Dendritic cell treated with granulocyte-macrophage colony-stimulating factor and Interleukin-4, amounts not matched to agents 40 ng/mL and 50 ng/mL, for 4 days (primary cell): ENCODE measurements at regions not wholly inside any gene's neighbourhood (a gene's known extent, or its start where the extent isn't known, plus 50 kb on each side); places are given as distances from the start of the nearest gene placed in this dataset.
"Not testable (repeated sequence)": the region's sequence is repeated elsewhere in the genome, so short reads cannot be mapped to it uniquely, and the experiment has no call there.

ENCODE experiments used
- H3K27ac Mint-ChIP-seq: one replicate; pipeline ENCODE4 v1.8.0; 2022; ENCODE audit warnings: mild to moderate bottlenecking, mixed read lengths
- H3K27me3 Mint-ChIP-seq: one replicate; pipeline ENCODE4 v1.8.0; 2022; ENCODE audit warnings: mild to moderate bottlenecking, mixed read lengths
- H3K36me3 Mint-ChIP-seq: one replicate; pipeline ENCODE4 v1.8.0; 2022; ENCODE audit warnings: low read depth, mixed read lengths
- H3K4me1 Mint-ChIP-seq: one replicate; pipeline ENCODE4 v1.8.0; 2022; ENCODE audit warnings: low read depth, mixed read lengths
- H3K4me3 Mint-ChIP-seq: one replicate; pipeline ENCODE4 v1.8.0; 2022; ENCODE audit warnings: mild to moderate bottlenecking, moderate library complexity, mixed read lengths
- H3K9me3 Mint-ChIP-seq: one replicate; pipeline ENCODE4 v1.8.0; 2022; ENCODE audit warnings: mixed read lengths
- intact Hi-C: fragments of 100-400 bp; cut with micrococcal nuclease; formaldehyde crosslinking; loops from one replicate; pipeline ENCODE4 v1.15.0; 2022

- H3K9me3 Mint-ChIP-seq, H3K27me3 Mint-ChIP-seq, H3K4me1 Mint-ChIP-seq, intact Hi-C loops, H3K36me3 Mint-ChIP-seq: not testable (repeated sequence)
- Mint-ChIP-seq H3K4me3 (peak overlapping the region; percentile 23), H3K27ac (peak overlapping the region; percentile 74)
Measured at GRCh38 chr2:87511195-87511778, 236.6 kb upstream of the PLGLB2 start.

DNA sequence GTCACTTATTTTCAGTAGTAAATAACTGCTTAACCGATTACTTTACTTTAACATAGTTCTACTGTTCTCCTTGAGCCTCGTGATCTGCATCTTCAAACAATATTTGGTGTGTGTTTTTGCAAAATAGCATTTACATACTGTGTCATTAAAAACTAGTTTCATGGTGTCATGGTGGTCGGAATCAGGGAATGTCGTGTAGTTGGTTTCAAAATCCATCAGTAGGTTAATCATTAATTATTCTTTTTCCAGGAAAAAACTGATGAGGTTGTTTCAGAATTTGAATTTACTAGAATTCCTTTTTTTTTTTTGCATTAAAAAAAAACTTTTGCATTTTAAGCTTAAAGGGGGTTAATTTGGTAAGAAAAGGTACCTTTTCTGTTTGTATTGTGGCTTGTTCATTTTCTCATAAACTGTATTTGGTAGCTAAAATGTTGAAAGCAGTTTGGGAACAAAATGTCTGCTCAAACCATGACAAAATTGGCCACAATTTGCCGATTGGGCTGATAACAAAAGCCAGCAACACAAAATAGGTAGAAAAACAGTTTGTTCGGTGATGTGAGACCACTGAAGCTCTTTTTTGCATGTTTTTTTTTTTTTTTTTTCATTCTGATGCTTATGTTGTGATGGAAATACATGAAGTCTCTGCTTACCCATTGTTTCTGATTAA lies 234.9 kb upstream of the PLGLB2 start:
- H3K4me3 Mint-ChIP-seq, H3K27me3 Mint-ChIP-seq, intact Hi-C loops, H3K27ac Mint-ChIP-seq, H3K36me3 Mint-ChIP-seq, H3K9me3 Mint-ChIP-seq: not testable (repeated sequence)
- peaks cover 15% of the 10 kb centered on the region for H3K4me1 Mint-ChIP-seq

- H3K9me3 Mint-ChIP-seq, H3K36me3 Mint-ChIP-seq, H3K27me3 Mint-ChIP-seq, intact Hi-C loops, H3K4me3 Mint-ChIP-seq, H3K27ac Mint-ChIP-seq: not testable (repeated sequence)
- H3K4me1 Mint-ChIP-seq, result peaks cover 23% of the 10 kb centered on the region
Measured at GRCh38 chr2:87514034-87514433, 233.9 kb upstream of the PLGLB2 start.

DNA sequence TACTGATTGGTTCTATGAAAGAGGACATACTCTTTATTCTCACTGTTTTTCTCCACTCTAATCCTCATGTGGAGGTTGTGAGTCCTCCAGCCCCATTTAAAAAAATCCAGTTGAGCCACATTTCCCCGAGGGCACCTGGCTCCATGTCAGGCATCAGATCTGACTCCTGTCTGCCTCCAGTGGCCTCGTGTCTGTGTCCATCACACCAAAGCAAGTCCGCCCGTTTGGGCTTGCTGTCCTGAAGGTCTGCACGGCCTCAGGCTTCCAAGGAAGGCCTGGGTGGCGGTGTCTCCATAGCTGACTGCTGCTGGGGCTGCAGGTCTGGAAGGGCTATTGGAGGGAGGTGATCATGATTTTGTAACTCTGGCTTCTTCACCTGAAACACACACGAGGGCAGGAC lies 233.4 kb upstream of the PLGLB2 start:
- intact Hi-C loops, result not testable (repeated sequence)

DNA sequence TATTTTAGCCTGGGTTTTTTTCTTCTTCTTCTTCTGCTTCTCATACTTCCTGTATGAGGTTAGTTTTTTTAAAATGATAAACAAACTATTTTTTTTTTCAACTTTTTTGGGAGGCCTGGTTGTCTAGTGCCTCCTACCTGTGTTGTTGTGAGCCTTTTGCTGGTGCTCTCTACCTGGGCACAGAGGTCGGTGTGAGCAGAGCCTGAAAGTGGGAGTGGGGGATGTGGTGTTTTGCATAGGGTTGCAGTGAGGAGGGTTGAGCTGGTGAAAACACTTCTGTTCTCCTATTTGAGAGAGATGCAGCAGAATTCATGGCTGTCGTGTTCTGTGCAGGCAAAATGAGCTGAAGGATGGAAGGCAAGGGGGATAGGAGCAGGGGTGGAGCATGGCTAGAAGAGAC lies 232.7 kb upstream of the PLGLB2 start:
- H3K36me3 Mint-ChIP-seq, intact Hi-C loops, H3K27me3 Mint-ChIP-seq, H3K9me3 Mint-ChIP-seq, H3K4me3 Mint-ChIP-seq: not testable (repeated sequence)
- peaks cover 23% of the 10 kb centered on the region for H3K4me1 Mint-ChIP-seq
- peak overlapping the region; percentile 79 for H3K27ac Mint-ChIP-seq

More for the DNA sequence above, 233.4 kb upstream of the PLGLB2 start:
- not testable (repeated sequence) for H3K27me3 Mint-ChIP-seq, H3K36me3 Mint-ChIP-seq, H3K9me3 Mint-ChIP-seq, H3K27ac Mint-ChIP-seq, H3K4me3 Mint-ChIP-seq
- H3K4me1 Mint-ChIP-seq, result peaks cover 23% of the 10 kb centered on the region

- intact Hi-C loops, H3K36me3 Mint-ChIP-seq, H3K27me3 Mint-ChIP-seq, H3K4me3 Mint-ChIP-seq, H3K9me3 Mint-ChIP-seq, H3K27ac Mint-ChIP-seq: not testable (repeated sequence)
- peaks cover 23% of the 10 kb centered on the region for H3K4me1 Mint-ChIP-seq
Measured at GRCh38 chr2:87515875-87516274, 232.0 kb upstream of the PLGLB2 start.

DNA sequence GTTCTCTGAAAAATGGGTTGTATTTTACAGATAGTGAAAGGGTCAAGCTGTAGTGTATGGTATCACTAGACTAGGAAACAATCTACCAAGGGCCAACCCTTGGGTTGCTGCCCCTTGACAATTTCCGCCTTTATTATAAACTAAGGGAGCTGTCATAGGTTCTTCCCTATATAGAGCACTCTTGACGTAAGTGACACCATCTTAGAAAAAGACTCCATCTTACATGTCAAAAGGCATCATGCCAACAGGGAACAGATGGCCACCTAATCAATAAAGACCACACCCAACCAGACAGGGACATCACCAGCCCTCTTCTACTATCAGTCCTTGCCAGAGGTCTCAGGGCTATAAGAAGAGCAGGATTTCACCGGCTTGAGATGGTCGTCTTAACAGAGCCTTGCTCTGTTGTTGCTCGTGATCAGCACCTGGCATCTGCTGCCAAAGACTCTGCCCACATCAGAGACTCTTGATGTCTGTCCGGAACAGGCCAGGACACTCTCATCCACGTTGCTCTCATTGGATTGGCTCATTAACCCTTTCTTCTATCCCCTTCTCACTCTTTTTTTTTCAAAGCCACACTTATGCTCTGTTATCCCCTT lies 231.4 kb upstream of the PLGLB2 start:
- H3K9me3 Mint-ChIP-seq, intact Hi-C loops: not testable (repeated sequence)

DNA sequence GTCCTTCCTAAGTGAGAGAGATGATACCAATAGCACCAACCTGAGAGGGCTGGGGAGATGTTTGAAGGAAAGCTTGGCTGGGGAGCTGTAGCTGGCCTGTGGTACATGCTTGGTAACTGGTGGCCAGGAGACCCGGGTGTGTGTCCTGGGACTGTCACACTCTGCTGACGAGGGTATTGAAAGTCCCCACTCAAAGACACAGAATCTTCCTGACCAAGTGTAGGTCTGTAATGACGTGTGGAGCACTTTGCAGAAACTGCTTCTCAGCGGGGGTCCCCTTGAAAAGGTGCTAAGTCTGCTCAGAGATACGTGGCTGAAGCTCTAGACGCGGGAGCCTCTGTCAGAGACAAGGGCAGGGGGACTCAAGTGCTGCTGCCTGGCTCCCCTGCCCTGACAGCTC lies 230.4 kb upstream of the PLGLB2 start:
- H3K4me1 Mint-ChIP-seq, result peaks cover 23% of the 10 kb centered on the region
- H3K27me3 Mint-ChIP-seq, H3K4me3 Mint-ChIP-seq, H3K36me3 Mint-ChIP-seq, H3K9me3 Mint-ChIP-seq, intact Hi-C loops: not testable (repeated sequence)
- H3K27ac Mint-ChIP-seq, result peak overlapping the region; percentile 46

More for the DNA sequence above, 231.4 kb upstream of the PLGLB2 start:
- H3K4me3 Mint-ChIP-seq, H3K27me3 Mint-ChIP-seq, H3K36me3 Mint-ChIP-seq: not testable (repeated sequence)
- Mint-ChIP-seq H3K4me1 (peaks cover 23% of the 10 kb centered on the region), H3K27ac (peak overlapping the region; percentile 46)

DNA sequence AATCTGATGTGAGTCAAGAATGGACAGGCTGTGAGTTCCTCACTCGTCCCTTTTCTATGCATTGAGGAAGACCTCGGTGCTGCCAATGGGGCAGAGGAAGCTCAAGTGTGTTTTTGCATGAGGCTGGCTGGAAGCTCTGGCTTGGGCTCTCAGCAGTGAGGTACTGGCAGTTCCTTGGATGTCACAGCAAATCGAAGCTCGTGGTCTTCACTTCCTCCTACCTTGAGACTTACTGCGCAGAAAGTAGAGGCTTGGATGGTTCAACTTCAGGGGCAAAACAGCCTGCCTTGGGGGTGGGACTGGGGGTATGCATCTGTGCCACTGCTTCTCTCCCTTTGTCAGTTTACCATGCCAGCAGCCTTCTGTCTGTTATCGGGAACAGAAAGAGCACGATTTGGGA lies 229.8 kb upstream of the PLGLB2 start:
- H3K4me3 Mint-ChIP-seq, intact Hi-C loops, H3K27me3 Mint-ChIP-seq, H3K36me3 Mint-ChIP-seq, H3K9me3 Mint-ChIP-seq: not testable (repeated sequence)
- peak overlapping the region; percentile 71 for H3K27ac Mint-ChIP-seq
- H3K4me1 Mint-ChIP-seq, result peaks cover 23% of the 10 kb centered on the region

DNA sequence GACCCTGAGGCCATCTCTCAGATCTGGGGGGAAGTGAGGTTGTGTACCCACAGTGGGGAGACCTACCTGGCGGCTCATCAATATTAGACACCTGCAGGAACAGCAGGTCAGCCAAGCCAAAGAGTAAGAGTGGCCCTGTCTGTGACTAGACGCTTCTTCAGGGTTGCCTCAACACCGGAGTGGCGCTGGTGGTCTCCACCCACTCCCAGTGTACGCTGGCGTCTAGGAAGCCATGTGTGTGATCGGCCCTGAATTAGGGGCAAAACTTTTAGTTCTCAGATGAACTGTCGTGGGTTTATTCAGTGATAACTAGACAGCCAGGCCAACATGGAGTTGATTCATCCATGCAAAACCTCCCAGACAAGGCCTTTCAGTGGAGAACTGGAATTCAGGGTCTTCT lies 229.3 kb upstream of the PLGLB2 start:
- H3K27me3 Mint-ChIP-seq, intact Hi-C loops, H3K9me3 Mint-ChIP-seq, H3K4me3 Mint-ChIP-seq, H3K36me3 Mint-ChIP-seq: not testable (repeated sequence)
- H3K4me1 Mint-ChIP-seq, result peaks cover 23% of the 10 kb centered on the region
- H3K27ac Mint-ChIP-seq, result peak overlapping the region; percentile 71

GRCh38 chr2:87519158-87520011 lies 228.5 kb upstream of the PLGLB2 start:
- H3K27me3 Mint-ChIP-seq, H3K9me3 Mint-ChIP-seq, H3K4me3 Mint-ChIP-seq, H3K36me3 Mint-ChIP-seq, intact Hi-C loops: not testable (repeated sequence)
- peaks cover 23% of the 10 kb centered on the region for H3K4me1 Mint-ChIP-seq
- peak overlapping the region; percentile 62 for H3K27ac Mint-ChIP-seq

DNA sequence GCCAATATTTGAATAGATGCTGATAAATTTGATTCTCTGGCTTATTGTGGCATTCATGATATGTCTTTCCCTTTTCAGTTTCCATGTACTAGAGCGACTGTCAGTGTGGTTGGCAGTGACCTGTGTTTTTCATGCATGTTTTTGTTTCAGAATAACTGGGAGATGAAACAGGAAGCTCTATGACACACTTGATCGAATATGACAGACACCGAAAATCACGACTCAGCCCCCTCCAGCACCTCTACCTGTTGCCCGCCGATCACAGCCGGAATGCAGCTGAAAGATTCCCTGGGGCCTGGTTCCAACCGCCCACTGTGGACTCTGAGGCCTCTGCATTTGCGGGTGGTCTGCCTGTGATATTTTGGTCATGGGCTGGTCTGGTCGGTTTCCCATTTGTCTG lies 226.8 kb upstream of the PLGLB2 start:
- H3K36me3 Mint-ChIP-seq, H3K4me3 Mint-ChIP-seq, H3K9me3 Mint-ChIP-seq, H3K27me3 Mint-ChIP-seq, intact Hi-C loops: not testable (repeated sequence)
- peak overlapping the region; percentile 30 for H3K27ac Mint-ChIP-seq
- peaks cover 16% of the 10 kb centered on the region for H3K4me1 Mint-ChIP-seq

- Mint-ChIP-seq H3K27ac (peak overlapping the region; percentile 30), H3K4me1 (peaks cover 15% of the 10 kb centered on the region)
- H3K36me3 Mint-ChIP-seq, H3K4me3 Mint-ChIP-seq, intact Hi-C loops, H3K27me3 Mint-ChIP-seq, H3K9me3 Mint-ChIP-seq: not testable (repeated sequence)
Measured at GRCh38 chr2:87521489-87521888, 226.4 kb upstream of the PLGLB2 start.

- H3K4me1 Mint-ChIP-seq, H3K36me3 Mint-ChIP-seq, intact Hi-C loops, H3K27me3 Mint-ChIP-seq, H3K9me3 Mint-ChIP-seq, H3K27ac Mint-ChIP-seq, H3K4me3 Mint-ChIP-seq: not testable (repeated sequence)
Measured at GRCh38 chr2:87524619-87525188, 223.2 kb upstream of the PLGLB2 start.
